BLaER1 (cell line): ENCODE measurements at regions not wholly inside any gene's neighbourhood (a gene's known extent, or its start where the extent isn't known, plus 50 kb on each side); places are given as distances from the start of the nearest gene placed in this dataset.

ENCODE experiments used
- H3K27ac ChIP-seq: shearing (Covaris generic); formaldehyde crosslinking; 2 replicates; pipeline ENCODE4 v1.8.1; 2022
- H3K27me3 ChIP-seq: shearing (Covaris generic); formaldehyde crosslinking; 2 replicates; pipeline ENCODE4 v1.8.1; 2022
- H3K36me3 ChIP-seq: shearing (Covaris generic); formaldehyde crosslinking; 2 replicates; pipeline ENCODE4 v1.8.1; 2022
- H3K4me1 ChIP-seq: shearing (Covaris generic); formaldehyde crosslinking; 2 replicates; pipeline ENCODE4 v1.8.1; 2022
- H3K4me2 ChIP-seq: shearing (Covaris generic); formaldehyde crosslinking; 2 replicates; pipeline ENCODE4 v1.8.1; 2022
- H3K4me3 ChIP-seq: shearing (Covaris generic); formaldehyde crosslinking; 2 replicates; pipeline ENCODE4 v1.8.1; 2022
- H3K9ac ChIP-seq: shearing (Covaris generic); formaldehyde crosslinking; 2 replicates; pipeline ENCODE4 v1.8.1; 2022
- H3K9me3 ChIP-seq: shearing (Covaris generic); formaldehyde crosslinking; 2 replicates; pipeline ENCODE4 v1.8.1; 2022
- H4K20me1 ChIP-seq: shearing (Covaris generic); formaldehyde crosslinking; 2 replicates; pipeline ENCODE4 v1.8.1; 2022
- Cebpa-rat ChIP-seq: shearing (Covaris generic); IDR thresholded peaks from 2 replicates; pipeline ENCODE4 v1.8.1; 2022

DNA sequence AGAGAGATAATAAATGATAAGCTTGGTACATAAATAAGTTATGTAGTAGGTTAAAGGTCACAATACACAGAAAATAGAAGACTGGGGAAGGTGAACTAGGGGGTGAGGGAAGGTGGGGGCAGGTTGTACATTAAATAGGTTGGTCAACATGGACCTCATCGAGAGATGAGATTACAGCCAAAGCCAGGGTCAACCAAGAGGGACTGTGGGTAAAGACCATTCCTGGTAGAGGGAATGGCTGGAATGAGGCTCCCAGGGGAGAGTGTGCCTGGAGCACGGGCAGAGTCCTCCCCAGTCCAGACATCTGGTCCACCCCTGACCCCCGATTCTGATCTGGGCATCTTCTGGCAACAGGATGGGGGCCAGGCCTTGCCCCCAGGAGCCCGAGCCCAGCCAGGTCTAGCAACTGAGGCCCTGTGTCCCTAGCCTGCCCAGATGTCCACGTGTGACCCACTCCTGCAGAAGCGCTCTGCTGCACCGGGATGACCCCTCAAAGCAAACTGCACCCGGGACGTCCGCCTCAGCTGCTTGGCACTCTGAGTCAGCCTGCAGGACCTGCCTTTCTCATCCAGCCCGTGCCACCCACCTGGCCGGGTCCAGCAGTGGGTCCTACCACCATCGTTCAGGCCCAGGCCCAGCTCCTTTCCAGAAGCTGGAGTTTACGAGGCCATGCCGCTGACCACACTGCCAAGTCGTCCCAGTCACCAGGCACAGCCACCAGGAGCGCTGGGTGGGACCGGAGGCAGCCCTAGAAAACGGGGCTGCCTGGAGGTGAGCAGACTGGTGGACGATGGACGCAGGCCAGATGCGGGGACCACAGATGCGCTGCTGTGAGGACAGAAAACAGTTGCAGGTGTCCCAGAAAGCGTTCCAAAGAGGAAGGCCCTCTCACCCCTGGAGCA is 56.2 kb upstream of the ID2 start:
- TF ChIP-seq Cebpa-rat = no peak
- Histone ChIP-seq H3K9me3 (no peaks in the 10 kb centered on the region), H3K4me2 (no peak overlapping the region), H4K20me1 (no peaks in the 10 kb centered on the region), H3K9ac (no peak overlapping the region), H3K4me3 (no peak overlapping the region), H3K4me1 (peaks cover 35% of the 10 kb centered on the region), H3K27me3 (no peaks in the 10 kb centered on the region), H3K27ac (0 out of 2 replicates have a peak overlapping the region, but pooled peaks have one; percentile 18), H3K36me3 (no peaks in the 10 kb centered on the region)

DNA sequence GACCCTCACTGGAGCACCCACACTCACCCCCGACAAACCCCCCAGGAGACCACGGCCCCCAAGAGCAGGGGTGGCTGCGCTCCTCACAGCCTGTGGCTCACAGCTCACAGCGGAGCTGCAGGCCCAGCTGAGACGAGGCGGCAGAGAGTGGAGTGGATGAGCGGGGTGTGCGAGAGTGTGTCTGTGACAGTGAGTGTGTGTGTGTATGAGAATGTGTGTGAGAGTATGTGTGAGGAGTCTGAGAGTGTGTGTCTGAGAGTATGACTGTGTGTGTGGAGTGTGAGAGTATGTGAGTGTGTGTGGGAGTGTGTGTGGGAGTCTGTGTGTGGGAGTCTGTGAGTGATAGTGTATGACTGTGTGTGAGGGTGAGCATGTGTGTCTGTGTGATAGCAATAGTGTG is 55.3 kb upstream of the ID2 start:
- H3K4me1 ChIP-seq = peaks cover 44% of the 10 kb centered on the region
- H3K27ac ChIP-seq = no peak overlapping the region
- no peak overlapping the region for H3K4me3 ChIP-seq

DNA sequence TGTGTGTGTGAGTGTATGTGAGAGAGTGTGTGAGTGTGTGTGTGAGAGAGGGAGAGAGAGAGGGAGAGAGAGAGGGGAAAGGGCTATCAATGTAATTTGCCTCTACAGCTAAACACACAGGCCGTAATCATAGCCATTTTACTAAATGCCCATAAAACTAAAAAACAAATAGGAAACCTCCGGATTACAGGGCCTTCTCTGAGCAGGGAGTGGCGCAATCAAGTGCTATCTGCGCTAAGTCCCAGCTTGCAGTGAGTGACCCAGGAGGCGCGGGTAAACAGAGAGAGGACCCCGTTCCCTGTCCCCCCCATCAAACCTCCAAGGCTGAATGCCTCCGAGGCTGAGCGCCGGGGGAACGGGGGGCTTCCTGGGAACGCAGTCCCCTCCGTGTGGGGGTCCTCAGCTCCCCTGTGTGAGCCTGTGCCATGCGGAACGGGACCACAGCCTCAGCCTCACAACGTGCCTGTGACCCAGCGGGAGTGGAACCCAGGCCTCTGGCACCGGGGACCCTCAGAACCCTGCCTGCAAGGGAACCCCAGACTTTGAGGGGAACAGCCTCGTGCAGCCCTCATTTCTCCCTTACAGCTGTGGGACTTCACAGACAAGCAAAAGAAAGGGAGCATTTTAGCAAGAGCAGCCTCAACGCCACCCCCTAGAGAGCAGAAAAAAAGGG is 54.7 kb upstream of the ID2 start:
- Histone ChIP-seq H3K27ac (peak overlapping the region; percentile 48; the same call in 1 of the 2 replicates), H3K9ac (no peak overlapping the region), H4K20me1 (no peaks in the 10 kb centered on the region), H3K27me3 (no peaks in the 10 kb centered on the region), H3K4me1 (peaks cover 50% of the 10 kb centered on the region), H3K4me2 (no peak overlapping the region), H3K9me3 (no peaks in the 10 kb centered on the region), H3K36me3 (no peaks in the 10 kb centered on the region), H3K4me3 (no peak overlapping the region)
- no peak for TF ChIP-seq Cebpa-rat

More for the DNA sequence above, 55.3 kb upstream of the ID2 start:
- H3K27me3 ChIP-seq = no peaks in the 10 kb centered on the region
- no peak for TF ChIP-seq Cebpa-rat
- H3K9me3 ChIP-seq = no peaks in the 10 kb centered on the region
- H3K36me3 ChIP-seq = no peaks in the 10 kb centered on the region
- H4K20me1 ChIP-seq = no peaks in the 10 kb centered on the region
- H3K4me2 ChIP-seq = no peak overlapping the region
- H3K9ac ChIP-seq = no peak overlapping the region

DNA sequence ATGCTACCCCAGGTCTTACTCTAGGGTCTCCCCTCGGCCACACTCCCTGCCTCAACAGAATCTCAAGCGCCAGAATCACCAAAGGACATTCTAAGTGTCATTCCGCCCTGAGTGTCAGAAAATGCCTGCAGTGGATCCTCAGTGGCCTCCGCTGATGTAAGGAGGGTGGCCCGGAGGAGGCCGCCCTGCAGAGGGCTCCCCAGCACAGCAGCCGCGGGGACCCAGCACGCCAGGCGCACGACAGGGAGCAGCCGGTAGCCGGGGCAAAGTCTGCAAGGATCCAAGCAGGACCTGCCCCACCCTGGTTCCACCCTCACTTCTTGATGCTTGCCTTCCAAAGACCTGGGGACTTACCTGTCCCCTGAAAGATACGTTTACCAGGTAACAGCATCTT is 54.2 kb upstream of the ID2 start:
- no peaks in the 10 kb centered on the region for H3K36me3 ChIP-seq
- no peaks in the 10 kb centered on the region for H3K9me3 ChIP-seq
- H3K27me3 ChIP-seq = no peaks in the 10 kb centered on the region
- peaks cover 56% of the 10 kb centered on the region for H3K4me1 ChIP-seq
- TF ChIP-seq Cebpa-rat = no peak
- no peak overlapping the region for H3K9ac ChIP-seq
- no peaks in the 10 kb centered on the region for H4K20me1 ChIP-seq
- H3K4me3 ChIP-seq = no peak overlapping the region
- peak overlapping the region; percentile 48; the same call in 1 of the 2 replicates for H3K27ac ChIP-seq
- H3K4me2 ChIP-seq = peak overlapping the region; percentile 79

DNA sequence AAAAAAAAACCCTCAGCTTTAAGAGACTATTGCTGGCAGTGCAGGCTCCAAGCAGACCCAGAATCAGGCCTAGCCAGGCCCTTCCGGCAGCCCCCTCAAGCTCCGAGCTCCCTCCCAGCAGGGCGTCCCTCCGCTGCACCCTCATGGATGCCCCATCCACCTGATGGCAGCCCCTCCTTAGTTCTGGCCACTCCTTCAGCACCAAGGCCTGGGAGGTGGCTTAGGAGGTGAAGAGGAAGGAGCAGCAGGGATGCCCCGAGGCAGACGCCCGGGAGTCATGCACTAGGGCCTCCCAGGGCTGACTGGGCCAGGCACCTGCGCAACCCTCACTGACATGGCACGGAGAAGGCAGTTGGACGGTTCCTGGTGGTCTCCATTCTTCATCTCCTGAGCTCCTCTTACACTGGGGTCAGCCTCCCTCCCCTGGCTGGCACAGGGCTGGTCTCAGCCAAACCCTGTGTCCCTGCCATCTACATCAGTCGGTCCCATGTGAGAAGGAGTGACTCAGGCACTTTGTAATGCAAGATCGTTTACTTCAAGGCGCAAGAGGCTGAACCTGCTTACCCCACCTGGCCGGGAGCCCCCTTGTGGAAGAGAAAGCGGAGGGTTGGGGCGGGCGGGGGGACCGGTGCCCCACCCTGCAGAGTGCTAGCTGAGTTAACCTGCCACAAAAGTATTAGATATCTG is 53.5 kb upstream of the ID2 start:
- Histone ChIP-seq H3K4me3 (no peak overlapping the region; the same call in 1 of the 2 replicates), H3K36me3 (no peaks in the 10 kb centered on the region), H3K9me3 (no peaks in the 10 kb centered on the region), H3K27ac (peak overlapping the region; percentile 48; the same call in 1 of the 2 replicates), H3K4me2 (peak overlapping the region; percentile 79), H3K27me3 (no peaks in the 10 kb centered on the region), H4K20me1 (no peaks in the 10 kb centered on the region), H3K4me1 (peaks cover 62% of the 10 kb centered on the region), H3K9ac (no peak overlapping the region)
- TF ChIP-seq Cebpa-rat = no peak

DNA sequence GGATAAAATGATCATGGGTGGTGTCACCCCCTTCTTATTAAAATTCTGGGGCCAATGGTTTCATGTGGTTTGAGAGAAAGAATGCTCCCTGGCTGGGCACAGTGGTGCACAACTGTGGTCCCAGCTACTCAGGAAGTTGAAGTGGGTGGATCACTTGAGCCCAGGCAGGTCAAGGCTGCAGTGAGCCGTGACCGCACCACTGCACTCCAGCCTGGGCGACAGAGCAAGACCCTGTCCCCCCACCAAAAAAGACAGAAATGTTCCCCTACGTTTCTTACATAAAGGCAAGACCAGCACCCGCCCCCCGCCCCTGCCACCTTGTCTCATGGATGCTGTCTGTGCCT is 53.0 kb upstream of the ID2 start:
- H3K9me3 ChIP-seq = no peaks in the 10 kb centered on the region
- no peak for TF ChIP-seq Cebpa-rat
- no peak overlapping the region for H3K27ac ChIP-seq
- no peak overlapping the region; the same call in 1 of the 2 replicates for H3K4me3 ChIP-seq
- no peaks in the 10 kb centered on the region for H3K36me3 ChIP-seq
- H4K20me1 ChIP-seq = no peaks in the 10 kb centered on the region
- peaks cover 65% of the 10 kb centered on the region for H3K4me1 ChIP-seq
- H3K4me2 ChIP-seq = peak overlapping the region; percentile 79
- H3K9ac ChIP-seq = no peak overlapping the region
- no peaks in the 10 kb centered on the region for H3K27me3 ChIP-seq

DNA sequence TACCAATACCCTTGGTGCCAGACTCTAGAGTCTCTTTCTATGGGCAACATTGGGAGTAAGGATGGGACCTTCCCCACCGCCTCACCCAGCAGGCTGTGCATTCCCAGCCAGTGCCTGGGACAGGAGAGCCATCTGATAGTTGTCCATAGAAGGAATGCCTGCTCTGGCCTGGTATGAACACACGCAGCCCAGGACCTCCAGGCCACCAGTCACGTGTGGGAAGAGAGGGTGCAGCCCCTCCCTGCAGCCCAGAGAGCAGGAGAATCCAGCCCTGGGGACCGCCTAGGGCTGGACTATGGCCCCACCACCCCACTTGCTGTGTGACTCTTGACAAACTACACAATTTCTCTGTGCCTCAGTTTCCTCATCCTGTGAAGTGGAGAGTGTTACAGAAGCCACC is 52.5 kb upstream of the ID2 start:
- no peak for TF ChIP-seq Cebpa-rat
- Histone ChIP-seq H3K27ac (no peak overlapping the region), H3K9ac (no peak overlapping the region), H3K9me3 (no peaks in the 10 kb centered on the region), H3K27me3 (no peaks in the 10 kb centered on the region), H3K4me1 (peaks cover 64% of the 10 kb centered on the region), H4K20me1 (no peaks in the 10 kb centered on the region), H3K36me3 (no peaks in the 10 kb centered on the region), H3K4me2 (peak overlapping the region; percentile 79), H3K4me3 (no peak overlapping the region)

DNA sequence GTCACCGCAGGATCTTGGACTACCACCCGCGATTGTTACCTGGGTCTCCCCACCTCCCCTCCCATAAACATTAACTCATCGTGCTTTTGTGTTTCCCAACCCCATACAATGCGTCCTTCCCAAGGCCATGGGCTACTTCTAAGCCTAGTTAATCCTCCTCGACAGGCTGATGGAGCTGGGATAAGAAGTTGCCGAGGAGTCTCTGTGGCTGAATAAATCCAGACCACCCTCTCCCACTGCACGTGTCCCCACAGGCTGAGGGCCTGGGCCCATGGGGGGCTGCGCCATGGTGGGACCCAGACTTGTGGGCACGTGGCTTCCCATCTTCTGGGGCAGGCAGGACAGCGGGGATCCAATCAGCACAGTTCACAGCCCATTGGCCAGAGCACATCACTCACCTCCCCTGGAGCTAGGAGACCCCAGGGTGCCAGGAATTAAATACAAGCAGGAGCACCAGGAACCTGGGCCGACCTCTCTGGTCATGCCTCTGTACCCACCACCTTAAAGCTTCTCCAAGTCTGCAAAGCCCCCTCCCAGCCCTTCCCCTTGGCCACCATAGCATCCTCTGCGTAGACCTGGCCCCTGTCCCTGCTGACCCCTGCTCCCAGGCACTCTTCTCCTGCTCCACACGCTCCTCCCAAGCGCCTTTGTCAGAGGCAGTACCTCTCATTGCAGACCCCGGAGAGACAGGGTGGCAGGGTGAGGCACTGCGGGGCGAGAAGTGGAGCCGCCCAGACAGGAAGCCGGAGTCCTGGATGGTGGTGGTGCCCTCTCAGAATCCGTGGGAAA is 51.0 kb upstream of the ID2 start:
- H3K27me3 ChIP-seq = no peaks in the 10 kb centered on the region
- H3K9me3 ChIP-seq = no peaks in the 10 kb centered on the region
- H4K20me1 ChIP-seq = no peaks in the 10 kb centered on the region
- H3K4me2 ChIP-seq = peak overlapping the region; percentile 80
- H3K4me1 ChIP-seq = peaks cover 64% of the 10 kb centered on the region
- peak overlapping the region; percentile 24; the same call in 1 of the 2 replicates for H3K9ac ChIP-seq
- H3K4me3 ChIP-seq = no peak overlapping the region
- H3K27ac ChIP-seq = peak overlapping the region; percentile 56
- no peaks in the 10 kb centered on the region for H3K36me3 ChIP-seq
- no peak for TF ChIP-seq Cebpa-rat

DNA sequence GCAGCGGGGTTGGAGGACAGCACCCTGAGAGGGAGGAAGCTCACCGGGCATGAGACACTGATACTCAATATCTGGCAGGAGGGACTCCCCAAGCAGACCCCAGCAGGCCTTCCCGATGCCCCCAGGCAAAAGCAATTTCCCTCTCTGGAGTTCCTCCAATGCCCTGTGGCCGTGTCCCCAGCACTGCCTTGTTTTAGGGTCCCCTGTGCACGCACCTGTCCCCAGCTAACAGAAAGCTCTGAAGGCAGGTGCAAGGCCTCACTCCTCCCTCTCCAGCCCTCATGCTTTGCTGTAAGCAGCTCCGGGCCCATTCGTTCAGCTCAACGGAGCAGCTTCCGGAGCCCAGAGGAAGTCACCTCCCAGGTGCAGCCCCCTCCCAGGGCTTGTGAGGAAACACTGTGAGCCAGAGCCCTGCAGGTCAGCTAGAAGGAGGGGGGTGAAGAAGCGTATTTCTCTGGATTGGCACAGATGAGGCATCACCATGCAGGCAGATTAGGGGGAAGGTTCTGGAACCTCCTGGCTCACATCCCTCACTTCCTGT is 50.3 kb upstream of the ID2 start:
- H3K27me3 ChIP-seq = no peaks in the 10 kb centered on the region
- no peaks in the 10 kb centered on the region for H3K36me3 ChIP-seq
- no peak overlapping the region for H3K4me3 ChIP-seq
- H3K4me1 ChIP-seq = peaks cover 64% of the 10 kb centered on the region
- peak overlapping the region; percentile 24; the same call in 1 of the 2 replicates for H3K9ac ChIP-seq
- no peaks in the 10 kb centered on the region for H4K20me1 ChIP-seq
- H3K9me3 ChIP-seq = no peaks in the 10 kb centered on the region
- TF ChIP-seq Cebpa-rat = no peak
- peak overlapping the region; percentile 56 for H3K27ac ChIP-seq
- H3K4me2 ChIP-seq = peak overlapping the region; percentile 80
